GM12873 (cell line): ENCODE measurements at regions not wholly inside any gene's neighbourhood (a gene's known extent, or its start where the extent isn't known, plus 50 kb on each side); places are given as distances from the start of the nearest gene placed in this dataset.

Experiments used
- TF ChIP-seq, protein P1 (sequence below): IDR thresholded peaks from 2 replicates; pipeline ENCODE4 v1.5.1; 2012; ENCODE audit warnings: low read depth, mild to moderate bottlenecking, moderate library complexity, low read length, control low read depth; ENCODE audit not compliant: insufficient read depth; ENCODE audit errors: missing control alignments

- TF ChIP-seq, protein P1, sequence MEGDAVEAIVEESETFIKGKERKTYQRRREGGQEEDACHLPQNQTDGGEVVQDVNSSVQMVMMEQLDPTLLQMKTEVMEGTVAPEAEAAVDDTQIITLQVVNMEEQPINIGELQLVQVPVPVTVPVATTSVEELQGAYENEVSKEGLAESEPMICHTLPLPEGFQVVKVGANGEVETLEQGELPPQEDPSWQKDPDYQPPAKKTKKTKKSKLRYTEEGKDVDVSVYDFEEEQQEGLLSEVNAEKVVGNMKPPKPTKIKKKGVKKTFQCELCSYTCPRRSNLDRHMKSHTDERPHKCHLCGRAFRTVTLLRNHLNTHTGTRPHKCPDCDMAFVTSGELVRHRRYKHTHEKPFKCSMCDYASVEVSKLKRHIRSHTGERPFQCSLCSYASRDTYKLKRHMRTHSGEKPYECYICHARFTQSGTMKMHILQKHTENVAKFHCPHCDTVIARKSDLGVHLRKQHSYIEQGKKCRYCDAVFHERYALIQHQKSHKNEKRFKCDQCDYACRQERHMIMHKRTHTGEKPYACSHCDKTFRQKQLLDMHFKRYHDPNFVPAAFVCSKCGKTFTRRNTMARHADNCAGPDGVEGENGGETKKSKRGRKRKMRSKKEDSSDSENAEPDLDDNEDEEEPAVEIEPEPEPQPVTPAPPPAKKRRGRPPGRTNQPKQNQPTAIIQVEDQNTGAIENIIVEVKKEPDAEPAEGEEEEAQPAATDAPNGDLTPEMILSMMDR = no peak
Measured at GRCh38 chr7:153012203-153012602, 252.7 kb downstream of the ACTR3B start.

DNA sequence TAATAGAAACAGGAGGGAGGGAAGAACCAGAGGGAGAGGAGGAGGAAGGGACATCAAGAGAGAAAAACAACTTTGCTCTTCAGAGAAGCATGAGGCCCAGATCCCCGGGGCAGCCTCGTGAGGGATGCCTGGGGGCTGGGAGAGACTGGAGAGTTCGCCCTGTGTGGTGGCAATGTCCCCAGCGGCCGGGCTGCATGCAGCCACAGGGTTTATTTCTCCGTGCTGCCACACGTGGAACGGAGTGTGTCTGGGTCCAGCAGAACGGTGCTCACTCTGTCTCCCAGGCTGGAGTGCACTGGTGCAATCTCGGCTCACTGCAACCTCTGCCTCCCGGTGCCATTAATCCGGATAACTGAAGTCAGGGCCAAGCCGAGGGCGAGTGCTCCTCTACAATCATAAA is 257.7 kb downstream of the ACTR3B start:
- TF ChIP-seq, protein P1 = no peak

DNA sequence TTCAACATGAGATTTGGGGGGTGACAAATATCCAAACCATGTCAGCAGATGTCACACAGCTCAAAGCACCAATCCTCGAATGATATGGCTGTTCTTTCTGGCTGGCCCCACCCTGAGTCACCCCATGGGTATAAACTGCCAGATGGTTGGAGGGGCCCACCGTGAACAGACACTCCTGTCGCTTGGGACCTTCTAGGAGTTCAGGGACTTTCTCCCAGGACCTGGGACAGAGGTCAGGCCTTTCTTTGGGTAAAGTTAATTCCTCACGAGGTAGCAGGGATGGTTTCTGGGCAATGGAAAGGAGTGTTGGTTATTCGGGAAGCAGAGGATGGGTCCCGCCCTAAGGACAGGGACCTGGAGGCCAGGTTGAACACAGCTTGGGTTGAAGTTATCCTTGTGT is 262.0 kb downstream of the ACTR3B start:
- TF ChIP-seq, protein P1 = no peak

DNA sequence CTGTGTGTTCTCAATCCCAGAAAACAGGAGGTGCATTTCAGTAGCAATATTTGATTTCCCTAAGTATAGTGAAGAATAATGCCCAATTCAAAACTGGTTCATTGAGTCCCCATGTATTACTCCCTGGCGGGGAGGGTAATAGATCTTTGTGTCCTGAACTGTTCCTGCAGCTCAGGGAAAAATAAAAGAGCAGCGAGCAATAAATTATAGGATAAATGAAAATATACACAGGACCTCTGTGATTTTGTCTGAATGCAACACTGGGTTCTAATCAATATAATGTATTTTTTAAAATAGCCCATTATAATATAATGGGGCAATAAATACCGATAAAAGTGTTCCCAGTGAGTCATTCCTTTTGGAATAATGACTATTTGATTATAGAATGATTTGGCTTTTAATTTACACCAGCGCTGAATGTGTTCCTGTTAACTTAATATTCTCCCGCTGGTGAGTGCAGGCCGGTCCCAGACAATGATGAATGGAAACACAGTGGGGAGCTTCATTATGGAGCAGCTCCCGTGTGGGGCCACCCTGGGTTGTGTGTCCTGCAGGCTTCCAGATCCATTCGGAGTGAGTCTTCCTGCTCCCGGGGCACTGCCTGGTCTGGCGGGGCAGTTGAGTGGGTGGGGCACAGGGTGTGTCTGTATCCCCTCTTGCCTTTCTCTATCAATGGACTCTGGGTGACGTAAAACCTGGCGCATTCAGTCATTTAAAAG is 263.1 kb downstream of the ACTR3B start:
- TF ChIP-seq, protein P1 = no peak

DNA sequence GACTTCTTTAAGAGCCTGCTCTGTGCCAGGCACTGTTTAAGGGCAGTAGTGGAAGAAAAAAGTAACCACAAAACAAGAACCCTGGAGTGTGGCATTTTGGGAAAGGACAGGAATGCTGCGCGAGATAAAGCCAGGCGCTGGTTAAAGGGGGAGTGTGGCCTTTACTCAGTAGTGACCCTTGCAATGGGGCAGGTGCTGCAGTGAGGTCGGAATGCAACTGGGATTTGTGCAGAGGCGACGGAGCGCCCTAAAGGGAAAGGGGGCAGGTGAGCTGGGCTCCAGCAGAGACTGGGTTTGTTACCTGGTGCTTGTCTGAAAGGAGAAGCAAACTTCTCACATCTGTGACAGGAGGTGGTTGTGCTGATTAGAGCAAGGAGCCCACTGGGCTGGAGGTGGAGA is 263.6 kb downstream of the ACTR3B start:
- TF ChIP-seq, protein P1 = no peak

GRCh38 chr7:153027210-153027609 is 267.7 kb downstream of the ACTR3B start:
- TF ChIP-seq, protein P1 = no peak

GRCh38 chr7:153027904-153028303 is 268.4 kb downstream of the ACTR3B start:
- TF ChIP-seq, protein P1 = no peak
